OCI-LY1 (cell line): ENCODE measurements at regions not wholly inside any gene's neighbourhood (a gene's known extent, or its start where the extent isn't known, plus 50 kb on each side); places are given as distances from the start of the nearest gene placed in this dataset.

Source experiments
- H2AFZ ChIP-seq: fragments of 200-600 bp; sonication (generic), shearing (Covaris generic); 2 replicates; pipeline ENCODE4 v1.6.0; 2014; ENCODE audit warnings: antibody characterized with exemption, mild to moderate bottlenecking, low read length
- H3F3A ChIP-seq: fragments of 200-600 bp; sonication (generic), shearing (Covaris generic); 2 replicates; pipeline ENCODE4 v1.6.0; 2014; ENCODE audit warnings: mild to moderate bottlenecking, antibody characterized with exemption, low read length, moderate library complexity; ENCODE audit not compliant: insufficient read depth
- H3K27ac ChIP-seq: fragments of 200-600 bp; sonication (generic); 2 replicates; pipeline ENCODE4 v1.5.1; 2014; ENCODE audit warnings: low read length, mixed run types, mild to moderate bottlenecking, low read depth; ENCODE audit not compliant: poor library complexity, severe bottlenecking
- H3K27me3 ChIP-seq: fragments of 200-600 bp; sonication (generic); 2 replicates; pipeline ENCODE4 v1.6.0; 2014; ENCODE audit warnings: antibody characterized with exemption, mild to moderate bottlenecking, low read length, moderate library complexity; ENCODE audit not compliant: insufficient read depth
- H3K36me3 ChIP-seq: fragments of 200-600 bp; sonication (generic); 2 replicates; pipeline ENCODE4 v1.6.1; 2014; ENCODE audit warnings: mild to moderate bottlenecking, antibody characterized with exemption, low read length, moderate library complexity, mixed read lengths; ENCODE audit not compliant: insufficient read depth
- H3K4me1 ChIP-seq: fragments of 200-600 bp; sonication (generic); 2 replicates; pipeline ENCODE4 v1.5.1; 2014; ENCODE audit warnings: mild to moderate bottlenecking, low read length, moderate library complexity; ENCODE audit not compliant: insufficient read depth, severe bottlenecking
- H3K4me2 ChIP-seq: fragments of 200-600 bp; sonication (generic), shearing (Covaris generic); 2 replicates; pipeline ENCODE4 v1.6.1; 2014; ENCODE audit warnings: low read length
- H3K4me3 ChIP-seq: fragments of 200-600 bp; sonication (generic); 2 replicates; pipeline ENCODE4 v1.5.1; 2014; ENCODE audit warnings: low read length, low read depth, mild to moderate bottlenecking, mixed read lengths; ENCODE audit not compliant: poor library complexity, severe bottlenecking
- H3K79me2 ChIP-seq: fragments of 200-600 bp; shearing (Covaris generic); 2 replicates; pipeline ENCODE4 v1.6.1; 2016; ENCODE audit warnings: mixed run types, low read length, mixed read lengths; ENCODE audit not compliant: insufficient read depth
- H3K9ac ChIP-seq: fragments of 200-600 bp; sonication (generic), shearing (Covaris generic); 2 replicates; pipeline ENCODE4 v1.6.1; 2014; ENCODE audit warnings: mild to moderate bottlenecking, low read length, mixed read lengths
- H3K9me2 ChIP-seq: fragments of 200-600 bp; sonication (generic), shearing (Covaris generic); 2 replicates; pipeline ENCODE4 v1.6.1; 2014; ENCODE audit warnings: low read depth, mild to moderate bottlenecking, low read length, mixed read lengths
- H3K9me3 ChIP-seq: fragments of 200-600 bp; shearing (Covaris generic); 2 replicates; pipeline ENCODE4 v1.6.1; 2014; ENCODE audit warnings: low read length, mixed read lengths
- H4K20me1 ChIP-seq: fragments of 200-600 bp; sonication (generic), shearing (Covaris generic); 2 replicates; pipeline ENCODE4 v1.6.0; 2016; ENCODE audit warnings: mild to moderate bottlenecking, low read length; ENCODE audit not compliant: insufficient read depth
- CTCF ChIP-seq: fragments of 200-600 bp; sonication (generic), shearing (Covaris generic); IDR thresholded peaks from 2 replicates; pipeline ENCODE4 v1.5.1; 2017; ENCODE audit warnings: mild to moderate bottlenecking, antibody characterized with exemption, low read length, moderate library complexity, mixed read lengths
- EZH2 ChIP-seq: fragments of 200-600 bp; sonication (generic), shearing (Covaris generic); IDR thresholded peaks from 2 replicates; pipeline ENCODE4 v1.8.0; 2017; ENCODE audit warnings: borderline replicate concordance, mixed run types, mild to moderate bottlenecking, antibody characterized with exemption, low read length, moderate library complexity, mixed read lengths

GRCh38 chr1:216905137-216905536 lies 181.9 kb upstream of the ESRRG start:
- Histone ChIP-seq H3K4me3 (no peak overlapping the region), H3K4me2 (no peak overlapping the region), H3K9me3 (no peaks in the 10 kb centered on the region), H3K27me3 (no peaks in the 10 kb centered on the region), H3K9me2 (no peaks in the 10 kb centered on the region), H4K20me1 (no peaks in the 10 kb centered on the region), H3K79me2 (no peaks in the 10 kb centered on the region), H3F3A (no peaks in the 10 kb centered on the region), H3K27ac (no peak overlapping the region), H3K36me3 (no peaks in the 10 kb centered on the region), H3K4me1 (no peaks in the 10 kb centered on the region), H2AFZ (no peak overlapping the region), H3K9ac (no peak overlapping the region)
- no peak for TF ChIP-seq CTCF
- no peak for TF ChIP-seq EZH2

- H3K9ac ChIP-seq, result no peak overlapping the region
- H4K20me1 ChIP-seq, result no peaks in the 10 kb centered on the region
- H3F3A ChIP-seq, result no peaks in the 10 kb centered on the region
- no peak overlapping the region for H3K4me2 ChIP-seq
- H3K36me3 ChIP-seq, result no peaks in the 10 kb centered on the region
- H3K27me3 ChIP-seq, result no peaks in the 10 kb centered on the region
- H3K4me1 ChIP-seq, result no peaks in the 10 kb centered on the region
- no peak overlapping the region for H3K4me3 ChIP-seq
- no peaks in the 10 kb centered on the region for H3K79me2 ChIP-seq
- no peaks in the 10 kb centered on the region for H3K9me3 ChIP-seq
- no peak overlapping the region for H2AFZ ChIP-seq
- no peaks in the 10 kb centered on the region for H3K9me2 ChIP-seq
- TF ChIP-seq EZH2 (no peak), CTCF (no peak)
- no peak overlapping the region for H3K27ac ChIP-seq
These were observed 181.2 kb upstream of the ESRRG start for GRCh38 chr1:216904471-216904870.

GRCh38 chr1:216903382-216903740 lies 180.1 kb upstream of the ESRRG start:
- no peaks in the 10 kb centered on the region for H3K9me3 ChIP-seq
- H3K27me3 ChIP-seq, result no peaks in the 10 kb centered on the region
- TF ChIP-seq CTCF (no peak), EZH2 (no peak)
- H2AFZ ChIP-seq, result no peak overlapping the region
- H3K9me2 ChIP-seq, result no peaks in the 10 kb centered on the region
- no peaks in the 10 kb centered on the region for H3K79me2 ChIP-seq
- H3K27ac ChIP-seq, result no peak overlapping the region
- no peak overlapping the region for H3K4me2 ChIP-seq
- H4K20me1 ChIP-seq, result no peaks in the 10 kb centered on the region
- no peaks in the 10 kb centered on the region for H3F3A ChIP-seq
- H3K9ac ChIP-seq, result no peak overlapping the region
- H3K36me3 ChIP-seq, result no peaks in the 10 kb centered on the region
- no peak overlapping the region for H3K4me3 ChIP-seq
- no peaks in the 10 kb centered on the region for H3K4me1 ChIP-seq
